ENCODE measurements at regions not wholly inside any gene's neighbourhood (a gene's known extent, or its start where the extent isn't known, plus 50 kb on each side); places are given as distances from the start of the nearest gene placed in this dataset.

DNA sequence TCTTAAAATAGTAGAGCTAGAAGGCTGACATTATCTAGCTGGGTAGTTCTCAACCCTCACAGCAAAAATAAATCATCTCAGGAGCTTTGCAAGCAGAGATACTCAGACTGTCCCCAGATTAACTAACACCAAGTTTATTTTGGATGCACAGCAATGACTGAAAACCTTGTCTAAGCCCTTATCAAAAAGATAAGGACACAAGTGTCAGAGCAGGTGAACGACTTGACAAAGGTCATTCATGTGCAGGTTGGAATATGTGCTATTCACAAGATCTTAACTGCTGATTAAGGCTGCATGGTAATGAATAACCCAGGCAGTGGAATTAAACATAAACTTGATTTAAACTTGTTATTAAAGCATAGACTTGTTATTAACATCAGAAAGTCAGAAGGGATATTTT lies 246.6 kb downstream of the BTG1 start:
- H3K4me1 ChIP-seq, result peaks cover 0 to 5% (median 1%) of the 10 kb centered on the region in 4 donors
- intact Hi-C loops (cut with DNase I; ENCODE audit: low total_unique reads) (loop anchor here (5.0 kb wide), 1 partner anchor 87 kb away; no protein-coding TSS in a partner anchor), in situ Hi-C loops (cut with MboI; ENCODE audit: low pct_ligation_motif_present in 1 of 4, low pct_unique_long_range_greater_than_20kb in 1 of 4, low sequenced_read_pairs in 3 of 4) (no loop called here)
- no peak overlapping the region for H3K4me3 ChIP-seq
- no peak for DNase-seq
- H3K9me3 ChIP-seq, result no peaks in the 10 kb centered on the region
- TF ChIP-seq EP300 (IDR thresholded peaks at IDR 0.05; ENCODE audit: low read depth), result no peak
- TF ChIP-seq, protein P1, sequence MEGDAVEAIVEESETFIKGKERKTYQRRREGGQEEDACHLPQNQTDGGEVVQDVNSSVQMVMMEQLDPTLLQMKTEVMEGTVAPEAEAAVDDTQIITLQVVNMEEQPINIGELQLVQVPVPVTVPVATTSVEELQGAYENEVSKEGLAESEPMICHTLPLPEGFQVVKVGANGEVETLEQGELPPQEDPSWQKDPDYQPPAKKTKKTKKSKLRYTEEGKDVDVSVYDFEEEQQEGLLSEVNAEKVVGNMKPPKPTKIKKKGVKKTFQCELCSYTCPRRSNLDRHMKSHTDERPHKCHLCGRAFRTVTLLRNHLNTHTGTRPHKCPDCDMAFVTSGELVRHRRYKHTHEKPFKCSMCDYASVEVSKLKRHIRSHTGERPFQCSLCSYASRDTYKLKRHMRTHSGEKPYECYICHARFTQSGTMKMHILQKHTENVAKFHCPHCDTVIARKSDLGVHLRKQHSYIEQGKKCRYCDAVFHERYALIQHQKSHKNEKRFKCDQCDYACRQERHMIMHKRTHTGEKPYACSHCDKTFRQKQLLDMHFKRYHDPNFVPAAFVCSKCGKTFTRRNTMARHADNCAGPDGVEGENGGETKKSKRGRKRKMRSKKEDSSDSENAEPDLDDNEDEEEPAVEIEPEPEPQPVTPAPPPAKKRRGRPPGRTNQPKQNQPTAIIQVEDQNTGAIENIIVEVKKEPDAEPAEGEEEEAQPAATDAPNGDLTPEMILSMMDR (IDR thresholded peaks at IDR 0.05), result no peak
- TF ChIP-seq POLR2A (IDR thresholded peaks at IDR 0.05), result no peak
- no peak for TF ChIP-seq POLR2AphosphoS5 (IDR thresholded peaks at IDR 0.05)
- no peaks in the 10 kb centered on the region for H3K36me3 ChIP-seq
- H3K27me3 ChIP-seq, result no peaks in the 10 kb centered on the region
- 32 to 36% methylated on average over 1 of the region's 1 CpG for WGBS, 2 donors (ENCODE audit: low coverage in 1 of 2)
- H3K27ac ChIP-seq, result no peak overlapping the region

DNA sequence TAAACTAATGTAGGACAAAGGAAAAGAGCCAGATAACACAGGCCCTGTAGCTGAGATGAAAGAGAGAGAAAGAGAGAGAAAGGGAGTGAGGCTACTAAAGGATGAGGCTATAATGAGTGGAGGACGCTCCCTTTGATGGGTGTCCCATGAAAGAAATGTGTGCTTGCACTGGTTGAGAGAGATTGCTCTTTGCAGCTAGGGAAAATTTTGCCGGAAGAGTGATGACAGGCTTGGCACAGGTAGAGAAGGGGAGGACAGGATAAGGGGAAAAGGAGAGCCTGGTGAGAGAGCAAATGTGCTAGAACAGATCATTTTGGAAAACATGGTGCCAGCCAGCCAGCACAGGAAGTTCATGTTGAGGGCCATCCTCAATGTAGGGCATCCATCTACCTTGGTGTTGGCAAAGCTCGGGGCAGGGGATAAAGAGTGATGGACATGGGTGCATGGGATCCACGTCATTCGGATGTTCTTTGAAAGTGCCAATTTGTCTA lies 248.6 kb downstream of the BTG1 start:
- intact Hi-C loops (cut with DNase I; ENCODE audit: low total_unique reads) (loop anchor here (5.0 kb wide), 1 partner anchor 85 kb away; no protein-coding TSS in a partner anchor), in situ Hi-C loops (cut with MboI; ENCODE audit: low pct_ligation_motif_present in 1 of 4, low pct_unique_long_range_greater_than_20kb in 1 of 4, low sequenced_read_pairs in 3 of 4) (no loop called here)
- TF ChIP-seq, protein P1 (IDR thresholded peaks at IDR 0.05), result no peak
- no peak for TF ChIP-seq POLR2A (IDR thresholded peaks at IDR 0.05)
- no peak for TF ChIP-seq EP300 (IDR thresholded peaks at IDR 0.05; ENCODE audit: low read depth)
- TF ChIP-seq POLR2AphosphoS5 (IDR thresholded peaks at IDR 0.05), result no peak
- H3K27me3 ChIP-seq, result no peaks in the 10 kb centered on the region
- no peak overlapping the region for H3K27ac ChIP-seq
- no peaks in the 10 kb centered on the region for H3K36me3 ChIP-seq
- no peaks in the 10 kb centered on the region for H3K9me3 ChIP-seq
- H3K4me3 ChIP-seq, result no peak overlapping the region
- H3K4me1 ChIP-seq, result peaks cover 0 to 5% (median 1%) of the 10 kb centered on the region in 4 donors
- no peak for DNase-seq
- WGBS, 2 donors (ENCODE audit: low coverage in 1 of 2), result 89 to 90% methylated on average over 5 of the region's 5 CpGs

DNA sequence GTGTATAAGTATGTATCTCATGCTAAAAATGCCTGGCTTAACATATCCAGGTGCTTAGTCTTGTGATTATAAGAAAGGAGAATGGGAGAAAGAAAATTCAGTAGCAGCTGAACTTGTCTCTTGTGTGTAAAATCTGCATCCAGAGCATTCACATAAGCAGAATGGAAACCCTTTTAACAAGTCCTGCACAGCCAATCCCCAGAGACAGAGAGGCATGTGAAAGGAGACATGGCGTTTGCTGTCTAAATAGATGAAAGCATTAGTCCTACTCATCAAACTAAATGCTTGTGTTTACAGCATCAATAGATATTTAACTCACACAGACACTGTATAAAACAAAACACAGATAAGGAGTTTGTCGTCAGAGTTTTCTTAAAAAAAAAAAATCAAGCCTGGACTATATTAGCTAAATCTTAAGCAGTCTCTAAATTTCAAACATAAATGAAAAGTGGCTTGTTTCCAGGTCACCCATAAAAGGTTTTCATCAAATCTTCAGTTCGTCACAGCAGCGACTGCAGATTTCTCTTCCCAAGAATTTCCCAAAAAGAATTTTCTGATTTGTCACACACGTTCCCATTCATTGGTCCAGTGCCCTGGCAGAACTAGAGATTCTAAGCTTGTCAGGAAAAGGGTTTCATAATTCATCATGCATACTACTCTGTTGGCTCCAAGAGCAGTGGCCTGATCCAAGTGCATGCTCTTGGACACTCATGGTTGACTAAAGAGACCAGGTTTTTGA lies 249.2 kb downstream of the BTG1 start:
- H3K4me3 ChIP-seq, result no peak overlapping the region
- TF ChIP-seq POLR2A (IDR thresholded peaks at IDR 0.05), result no peak
- peak in 1 of 3 donors; percentile 17 for TF ChIP-seq POLR2AphosphoS5 (IDR thresholded peaks at IDR 0.05)
- DNase-seq, result no peak
- H3K36me3 ChIP-seq, result no peaks in the 10 kb centered on the region
- intact Hi-C loops (cut with DNase I; ENCODE audit: low total_unique reads) (loop anchor here (5.0 kb wide), 1 partner anchor 84 kb away; no protein-coding TSS in a partner anchor), in situ Hi-C loops (cut with MboI; ENCODE audit: low pct_ligation_motif_present in 1 of 4, low pct_unique_long_range_greater_than_20kb in 1 of 4, low sequenced_read_pairs in 3 of 4) (no loop called here)
- no peaks in the 10 kb centered on the region for H3K9me3 ChIP-seq
- no peaks in the 10 kb centered on the region for H3K27me3 ChIP-seq
- no peak overlapping the region for H3K27ac ChIP-seq
- H3K4me1 ChIP-seq, result peaks cover 0 to 5% (median 1%) of the 10 kb centered on the region in 4 donors
- WGBS, 2 donors (ENCODE audit: low coverage in 1 of 2), result 72 to 76% methylated on average over 4 to 5 of the region's 5 CpGs

DNA sequence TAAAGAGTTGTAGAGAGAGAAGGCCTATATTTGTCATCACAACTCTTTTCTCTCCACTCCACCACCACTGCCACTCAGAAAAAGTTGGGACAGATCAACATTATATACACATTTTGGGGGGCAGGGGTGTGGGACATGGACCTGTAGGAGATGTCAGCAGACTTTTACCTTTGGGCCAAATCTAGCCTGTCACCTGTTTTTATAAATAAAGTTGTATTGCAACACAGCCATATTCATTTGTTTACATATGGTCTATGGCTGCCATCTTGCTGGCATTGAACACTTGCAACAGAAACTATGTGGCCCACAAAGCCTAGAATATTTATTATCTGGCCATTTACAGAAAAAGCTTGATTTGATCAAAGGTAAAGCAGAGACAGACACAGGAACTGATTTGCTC lies 250.7 kb downstream of the BTG1 start:
- in situ Hi-C loops (cut with MboI; ENCODE audit: low pct_ligation_motif_present in 1 of 4, low pct_unique_long_range_greater_than_20kb in 1 of 4, low sequenced_read_pairs in 3 of 4), result no loop called here

More for the DNA sequence above, 250.7 kb downstream of the BTG1 start:
- Histone ChIP-seq H3K4me1 (peaks cover 0 to 3% (median 0%) of the 10 kb centered on the region in 4 donors), H3K36me3 (no peaks in the 10 kb centered on the region), H3K27me3 (no peaks in the 10 kb centered on the region), H3K9me3 (no peaks in the 10 kb centered on the region), H3K27ac (no peak overlapping the region), H3K4me3 (no peak overlapping the region)
- TF ChIP-seq EP300 (IDR thresholded peaks at IDR 0.05; ENCODE audit: low read depth) (no peak), POLR2A (IDR thresholded peaks at IDR 0.05) (no peak)
- TF ChIP-seq, protein P1 (IDR thresholded peaks at IDR 0.05), result no peak
- intact Hi-C loops (cut with DNase I; ENCODE audit: low total_unique reads), result loop anchor here (5.0 kb wide), 1 partner anchor 83 kb away; no protein-coding TSS in a partner anchor
- no peak for DNase-seq
